HFFc6 (cell line): ENCODE measurements at regions not wholly inside any gene's neighbourhood (a gene's known extent, or its start where the extent isn't known, plus 50 kb on each side); places are given as distances from the start of the nearest gene placed in this dataset.

Experiments used
- DNase-seq: peaks from one replicate; pipeline ENCODE4 v3.0.0-alpha.2; 2018
- H3K27ac Mint-ChIP-seq: 2 replicates; pipeline ENCODE4 v1.8.0; 2020; ENCODE audit warnings: mild to moderate bottlenecking, mixed read lengths
- H3K27me3 Mint-ChIP-seq: 2 replicates; pipeline ENCODE4 v1.8.0; 2021; ENCODE audit warnings: mild to moderate bottlenecking, moderate library complexity, mixed read lengths; ENCODE audit not compliant: insufficient read depth
- H3K36me3 Mint-ChIP-seq: 2 replicates; pipeline ENCODE4 v1.8.0; 2021; ENCODE audit warnings: low read depth, mixed read lengths
- H3K4me1 Mint-ChIP-seq: 2 replicates; pipeline ENCODE4 v1.8.0; 2020; ENCODE audit warnings: low read depth, mixed read lengths
- H3K4me3 Mint-ChIP-seq: 2 replicates; pipeline ENCODE4 v1.8.0; 2020; ENCODE audit warnings: mild to moderate bottlenecking, moderate library complexity, mixed read lengths
- H3K9me3 Mint-ChIP-seq: 2 replicates; pipeline ENCODE4 v1.8.0; 2020; ENCODE audit warnings: mild to moderate bottlenecking, mixed read lengths
- CTCF ChIP-seq: fragments of 200-600 bp; sonication (generic); IDR thresholded peaks from 2 replicates; pipeline ENCODE4 v1.5.0; 2021; ENCODE audit warnings: antibody characterized with exemption, mild to moderate bottlenecking

GRCh38 chr18:22467760-22468553 is 50.2 kb upstream of the CTAGE1 start:
- Mint-ChIP-seq H3K27ac (peak overlapping the region; percentile 90), H3K27me3 (no peaks in the 10 kb centered on the region; the same call in 1 of the 2 replicates), H3K9me3 (peaks cover 10% of the 10 kb centered on the region), H3K4me1 (peaks cover 78% of the 10 kb centered on the region), H3K36me3 (peaks cover 10% of the 10 kb centered on the region), H3K4me3 (peak overlapping the region; percentile 48)
- peak; percentile 96 for DNase-seq
- no peak for TF ChIP-seq CTCF

DNA sequence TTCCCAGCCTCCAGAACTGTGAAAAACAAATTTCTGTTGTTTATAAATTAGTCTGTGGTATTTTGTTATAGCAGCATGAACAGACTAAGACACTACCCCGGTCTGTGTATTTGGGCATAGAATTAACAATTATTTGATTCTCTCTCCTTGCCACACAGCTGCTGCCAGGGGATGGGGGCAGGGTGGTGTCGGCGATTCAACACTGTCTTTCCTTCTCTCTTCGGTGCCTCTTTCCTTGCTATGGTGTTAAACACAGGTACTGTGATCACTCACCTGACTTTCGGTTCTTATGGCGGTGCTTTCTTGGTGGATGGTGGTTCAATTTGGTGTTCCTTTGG is 50.8 kb upstream of the CTAGE1 start:
- Mint-ChIP-seq H3K36me3 (peaks cover 10% of the 10 kb centered on the region), H3K9me3 (peaks cover 10% of the 10 kb centered on the region), H3K4me3 (no peak overlapping the region), H3K27me3 (no peaks in the 10 kb centered on the region; the same call in 1 of the 2 replicates), H3K27ac (peak overlapping the region; percentile 90), H3K4me1 (peaks cover 83% of the 10 kb centered on the region)
- DNase-seq, result no peak
- TF ChIP-seq CTCF, result no peak

DNA sequence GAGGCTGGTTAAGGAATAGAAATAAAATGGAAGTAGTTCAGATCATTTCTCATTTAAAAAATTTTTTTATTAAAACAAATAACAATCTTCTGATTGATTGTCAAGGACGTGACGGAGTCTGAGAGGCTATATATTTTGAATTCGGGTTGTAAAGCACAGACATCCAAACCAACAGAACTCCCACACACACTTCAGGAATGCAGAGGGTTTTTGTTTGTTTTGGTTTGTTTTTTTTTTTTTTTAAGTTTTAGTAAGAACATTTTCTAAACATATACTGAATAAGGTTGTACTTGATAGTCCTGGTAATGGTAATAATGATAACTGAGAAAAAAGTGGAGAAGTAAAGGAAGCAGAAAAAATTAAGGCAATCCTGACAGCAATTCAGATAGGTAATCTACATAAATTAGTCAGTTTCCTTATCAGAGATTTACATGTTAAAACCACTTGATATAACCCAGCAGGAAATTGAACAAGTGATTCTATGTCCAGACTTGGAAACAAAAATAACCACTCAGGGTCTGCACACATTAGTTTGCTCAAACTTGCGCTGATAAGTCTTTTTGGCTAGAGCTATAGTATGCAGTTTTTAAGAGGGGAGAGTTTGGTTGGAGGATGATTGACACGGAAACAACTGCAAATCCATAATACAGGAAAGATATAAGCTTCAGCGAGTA is 51.5 kb upstream of the CTAGE1 start:
- no peaks in the 10 kb centered on the region; the same call in 1 of the 2 replicates for H3K27me3 Mint-ChIP-seq
- DNase-seq, result no peak
- H3K36me3 Mint-ChIP-seq, result peaks cover 10% of the 10 kb centered on the region
- peaks cover 10% of the 10 kb centered on the region for H3K9me3 Mint-ChIP-seq
- H3K27ac Mint-ChIP-seq, result peak overlapping the region; percentile 90
- H3K4me3 Mint-ChIP-seq, result no peak overlapping the region
- peaks cover 85% of the 10 kb centered on the region for H3K4me1 Mint-ChIP-seq
- no peak for TF ChIP-seq CTCF

GRCh38 chr18:22469926-22470247 is 52.2 kb upstream of the CTAGE1 start:
- Mint-ChIP-seq H3K36me3 (peaks cover 8% of the 10 kb centered on the region), H3K27ac (peak overlapping the region; percentile 79), H3K4me1 (peaks cover 83% of the 10 kb centered on the region), H3K27me3 (no peaks in the 10 kb centered on the region; the same call in 1 of the 2 replicates), H3K9me3 (peaks cover 10% of the 10 kb centered on the region), H3K4me3 (peak overlapping the region; percentile 35; the same call in 1 of the 2 replicates)
- no peak for DNase-seq
- TF ChIP-seq CTCF, result no peak

GRCh38 chr18:22470248-22471235 is 52.8 kb upstream of the CTAGE1 start:
- Mint-ChIP-seq H3K27me3 (peaks cover 4% of the 10 kb centered on the region), H3K9me3 (peaks cover 10% of the 10 kb centered on the region), H3K4me1 (peaks cover 76% of the 10 kb centered on the region), H3K4me3 (peak overlapping the region; percentile 35; the same call in 1 of the 2 replicates), H3K36me3 (peaks cover 5% of the 10 kb centered on the region), H3K27ac (peak overlapping the region; percentile 79)
- no peak for TF ChIP-seq CTCF
- DNase-seq, result no peak
